COR-L47 (cell line): ENCODE measurements at regions not wholly inside any gene's neighbourhood (a gene's known extent, or its start where the extent isn't known, plus 50 kb on each side); places are given as distances from the start of the nearest gene placed in this dataset.
"Not testable (repeated sequence)": the region's sequence is repeated elsewhere in the genome, so short reads cannot be mapped to it uniquely, and the experiment has no call there.

Source experiments
- DNase-seq: peaks from one replicate; lab custom pipeline; 2025; lab: John Stamatoyannopoulos, UW

GRCh38 chr9:113705306-113705927 is 170.7 kb upstream of the ZNF618 start:
- DNase-seq: no peak

GRCh38 chr9:113705928-113706519 is 170.1 kb upstream of the ZNF618 start:
- no peak for DNase-seq

GRCh38 chr9:113707953-113708695 is 168.0 kb upstream of the ZNF618 start:
- DNase-seq: no peak

GRCh38 chr9:113708821-113709713 is 167.0 kb upstream of the ZNF618 start:
- no peak for DNase-seq

GRCh38 chr9:113709721-113710120 is 166.4 kb upstream of the ZNF618 start:
- no peak for DNase-seq

GRCh38 chr9:113711251-113711650 is 164.9 kb upstream of the ZNF618 start:
- no peak for DNase-seq

GRCh38 chr9:113712053-113712452 is 164.1 kb upstream of the ZNF618 start:
- no peak for DNase-seq

GRCh38 chr9:113715086-113715485 is 161.0 kb upstream of the ZNF618 start:
- DNase-seq: no peak

- no peak for DNase-seq
Observed at GRCh38 chr9:113719919-113720318, 156.2 kb upstream of the ZNF618 start.

- no peak for DNase-seq
Observed at GRCh38 chr9:113720495-113720894, 155.6 kb upstream of the ZNF618 start.

- no peak for DNase-seq
Observed at GRCh38 chr9:113721856-113722255, 154.3 kb upstream of the ZNF618 start.

- no peak for DNase-seq
Observed at GRCh38 chr9:113724202-113724601, 151.9 kb upstream of the ZNF618 start.

GRCh38 chr9:113728989-113729388 is 147.1 kb upstream of the ZNF618 start:
- no peak for DNase-seq

- no peak for DNase-seq
Observed at GRCh38 chr9:113734826-113735225, 141.3 kb upstream of the ZNF618 start.

GRCh38 chr9:113737517-113738271 is 138.4 kb upstream of the ZNF618 start:
- peak; percentile 52 for DNase-seq

- DNase-seq: no peak
Observed at GRCh38 chr9:113738496-113738892, 137.6 kb upstream of the ZNF618 start.

GRCh38 chr9:113738893-113739604 is 137.1 kb upstream of the ZNF618 start:
- no peak for DNase-seq

- DNase-seq: not testable (repeated sequence)
Observed at GRCh38 chr9:113739605-113740507, 136.3 kb upstream of the ZNF618 start.
